GM12872 (cell line): ENCODE measurements at regions not wholly inside any gene's neighbourhood (a gene's known extent, or its start where the extent isn't known, plus 50 kb on each side); places are given as distances from the start of the nearest gene placed in this dataset.

Source experiments
- CTCF ChIP-seq: IDR thresholded peaks from 3 replicates; pipeline ENCODE4 v1.5.1; 2011; ENCODE audit warnings: low read depth, mild to moderate bottlenecking, low read length, moderate library complexity; ENCODE audit not compliant: insufficient read depth

GRCh38 chr2:103945083-103945482 lies 908.8 kb upstream of the POU3F3 start:
- TF ChIP-seq CTCF, result no peak

- TF ChIP-seq CTCF, result peak; percentile 46
Observed at GRCh38 chr2:103959174-103960128, 894.5 kb upstream of the POU3F3 start.

- no peak for TF ChIP-seq CTCF
Observed at GRCh38 chr2:103960129-103960513, 893.8 kb upstream of the POU3F3 start.

- no peak for TF ChIP-seq CTCF
Observed at GRCh38 chr2:103960951-103961350, 893.0 kb upstream of the POU3F3 start.

- TF ChIP-seq CTCF, result no peak
Observed at GRCh38 chr2:103961862-103962261, 892.1 kb upstream of the POU3F3 start.

- no peak for TF ChIP-seq CTCF
Observed at GRCh38 chr2:103962670-103963069, 891.2 kb upstream of the POU3F3 start.

- no peak for TF ChIP-seq CTCF
Observed at GRCh38 chr2:103963146-103963725, 890.7 kb upstream of the POU3F3 start.
